ENCODE measurements at regions not wholly inside any gene's neighbourhood (a gene's known extent, or its start where the extent isn't known, plus 50 kb on each side); places are given as distances from the start of the nearest gene placed in this dataset.
A peak's percentile ranks its signal among the peaks of the same experiment; 100 is the strongest.

- DNase-seq, result no peak
Observed at GRCh38 chr1:39134768-39135333, 69.6 kb upstream of the MACF1 start.

GRCh38 chr1:39136638-39137037 lies 67.9 kb upstream of the MACF1 start:
- no peak for DNase-seq

GRCh38 chr1:39139723-39140360 lies 64.7 kb upstream of the MACF1 start:
- DNase-seq, result no peak

GRCh38 chr1:39141925-39142324 lies 62.6 kb upstream of the MACF1 start:
- DNase-seq, result peak in 2 of 3 donors; percentile 31 to 38

GRCh38 chr1:39142401-39143060 lies 62.0 kb upstream of the MACF1 start:
- no peak for DNase-seq

GRCh38 chr1:39144924-39145323 lies 59.6 kb upstream of the MACF1 start:
- DNase-seq, result no peak

- DNase-seq, result no peak
Observed at GRCh38 chr1:39145331-39145965, 59.0 kb upstream of the MACF1 start.

GRCh38 chr1:39146681-39147080 lies 57.8 kb upstream of the MACF1 start:
- DNase-seq, result no peak

GRCh38 chr1:39147099-39148025 lies 57.1 kb upstream of the MACF1 start:
- DNase-seq, result no peak

GRCh38 chr1:39148942-39149341 lies 55.6 kb upstream of the MACF1 start:
- DNase-seq, result no peak

- no peak for DNase-seq
Observed at GRCh38 chr1:39149509-39149908, 55.0 kb upstream of the MACF1 start.

GRCh38 chr1:39150779-39151178 lies 53.7 kb upstream of the MACF1 start:
- no peak for DNase-seq

- DNase-seq, result no peak
Observed at GRCh38 chr1:39151267-39151666, 53.2 kb upstream of the MACF1 start.

- DNase-seq, result no peak
Observed at GRCh38 chr1:39152923-39153322, 51.6 kb upstream of the MACF1 start.

GRCh38 chr1:39153684-39154083 lies 50.8 kb upstream of the MACF1 start:
- DNase-seq, result no peak

- peak; percentile 54 to 75 (median 60) for DNase-seq
Observed at GRCh38 chr1:39154553-39155421, 49.7 kb upstream of the MACF1 start.

All from muscle of back (tissue), 3 donors.